Hepatocyte (in vitro differentiated cells): ENCODE measurements at regions not wholly inside any gene's neighbourhood (a gene's known extent, or its start where the extent isn't known, plus 50 kb on each side); places are given as distances from the start of the nearest gene placed in this dataset.

Source experiments
- CTCF ChIP-seq: fragments of 200-600 bp; sonication (generic); IDR thresholded peaks from 2 replicates; pipeline ENCODE4 v1.5.1; 2016; ENCODE audit warnings: antibody characterized with exemption, mild to moderate bottlenecking; ENCODE audit not compliant: poor library complexity
- EZH2 ChIP-seq: fragments of 200-600 bp; sonication (generic); IDR thresholded peaks from 2 replicates; pipeline ENCODE4 v1.6.1; 2016; ENCODE audit warnings: antibody characterized with exemption, mild to moderate bottlenecking, borderline replicate concordance
- EZH2phosphoT487 ChIP-seq: fragments of 200-600 bp; sonication (generic); IDR thresholded peaks from one replicate; pipeline ENCODE4 v1.6.1; 2018; ENCODE audit warnings: antibody characterized with exemption, mild to moderate bottlenecking, low read depth, moderate library complexity; ENCODE audit not compliant: unreplicated experiment, severe bottlenecking

DNA sequence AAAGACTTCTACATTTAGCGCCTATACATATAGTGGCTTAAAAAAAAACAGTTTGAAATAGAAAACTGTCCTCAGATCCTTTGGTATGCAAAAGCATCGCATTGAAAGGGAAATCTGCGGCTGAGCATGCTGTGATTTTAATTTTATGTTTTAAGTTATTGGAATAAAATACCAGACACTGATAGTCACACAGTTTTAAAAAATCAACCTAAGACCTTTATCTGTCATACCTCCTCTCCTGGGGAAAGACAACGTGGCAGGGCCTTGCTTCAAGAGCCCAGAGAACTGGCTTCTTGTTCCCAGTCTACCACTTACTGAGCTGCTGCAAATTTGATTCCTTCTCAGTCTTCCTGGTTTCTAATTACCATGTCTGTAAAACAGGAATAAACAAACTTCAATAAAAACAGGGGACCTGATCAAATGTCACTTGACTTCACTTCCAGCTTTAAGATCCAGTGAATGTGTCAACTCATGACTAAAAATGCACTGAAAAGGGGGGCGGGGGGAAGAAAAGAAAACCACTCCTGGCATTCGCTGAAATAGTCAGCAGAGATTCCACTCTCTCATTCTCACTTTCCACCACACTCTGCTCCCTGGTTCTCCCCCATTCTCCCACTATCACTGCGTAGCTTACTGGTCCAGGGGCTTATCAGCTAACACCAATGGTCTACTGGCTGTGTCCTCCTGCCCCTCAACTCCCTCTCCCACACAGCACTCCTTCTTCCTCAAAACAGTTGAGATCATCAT lies 494.7 kb upstream of the MARCKS start:
- TF ChIP-seq CTCF (no peak), EZH2 (no peak), EZH2phosphoT487 (no peak)
